Right cardiac atrium (tissue), 5 donors: ENCODE measurements at regions not wholly inside any gene's neighbourhood (a gene's known extent, or its start where the extent isn't known, plus 50 kb on each side); places are given as distances from the start of the nearest gene placed in this dataset.

ENCODE experiments used
- ATAC-seq, 2 donors: fragments of 200-7000 bp; cut with Tn5 transposase; one replicate each; pipeline versions ENCODE4 v1.8.0 to v1.9.1; 2020; ENCODE audit warnings: moderate library complexity in 2 of 2, mild to moderate bottlenecking in 1 of 2
- DNase-seq, 3 donors: peaks; one replicate each; pipeline ENCODE4 v3.0.0-alpha.2; 2020
- H3K27ac ChIP-seq: one replicate; pipeline ENCODE4 v1.5.1; 2013; ENCODE audit warnings: mild to moderate bottlenecking, low read length, control low read depth, moderate library complexity
- H3K27me3 ChIP-seq: one replicate; pipeline ENCODE4 v1.6.1; 2013; ENCODE audit not compliant: control insufficient read depth, insufficient read depth
- H3K4me1 ChIP-seq: one replicate; pipeline ENCODE4 v1.6.1; 2013; ENCODE audit warnings: low read length; ENCODE audit not compliant: control insufficient read depth, insufficient read depth
- H3K4me3 ChIP-seq: one replicate; pipeline ENCODE4 v1.5.1; 2013; ENCODE audit warnings: low read length, control low read depth
- H3K9me3 ChIP-seq: one replicate; pipeline ENCODE4 v1.6.1; 2013; ENCODE audit warnings: low read length; ENCODE audit not compliant: control insufficient read depth
- WGBS: extraction: QIAGEN DNeasy Blood & Tissue Kit; methylation state at CpG from one replicate; pipeline ENCODE4 v1.1.7; 2013; 5-methylcytosine and 5-hydroxymethylcytosine counted together
- intact Hi-C, 4 donors: fragments of 100-400 bp; cut with DNase I; formaldehyde crosslinking; loops; one replicate each; pipeline versions ENCODE4 v1.11.0 to v1.14.0; 2022 to 2023
- donor health status: healthy with polysubstance abuse.
- donor health status: DM: no; HTN: yes; CAD: no.
- donor health status: DM: no; HTN: no; CAD: no.
- donor health status: DM: no; HTN: yes; CAD: no; lungs with severe emphysema.
- donor health status: DM: yes; HTN: yes; CAD: no.

- H3K27ac ChIP-seq = no peak overlapping the region
- no peak overlapping the region for H3K4me3 ChIP-seq
- H3K4me1 ChIP-seq = no peaks in the 10 kb centered on the region
- DNase-seq = no peak
- no peaks in the 10 kb centered on the region for H3K9me3 ChIP-seq
- no peak for ATAC-seq
- no peaks in the 10 kb centered on the region for H3K27me3 ChIP-seq
- 64% methylated on average over 1 of the region's 1 CpG for WGBS
- intact Hi-C loops = no loop called here
These were observed 98.7 kb upstream of the TLL1 start for GRCh38 chr4:165774326-165774725.

GRCh38 chr4:165779950-165780670, 92.9 kb upstream of the TLL1 start:
- WGBS = 75% methylated on average over 5 of the region's 5 CpGs
- no peaks in the 10 kb centered on the region for H3K27me3 ChIP-seq
- no peaks in the 10 kb centered on the region for H3K9me3 ChIP-seq
- ATAC-seq (no peak), DNase-seq (no peak)
- intact Hi-C loops = no loop called here
- H3K27ac ChIP-seq = no peak overlapping the region
- H3K4me3 ChIP-seq = no peak overlapping the region
- peaks cover 2% of the 10 kb centered on the region for H3K4me1 ChIP-seq

- intact Hi-C loops = no loop called here
- peaks cover 2% of the 10 kb centered on the region for H3K4me1 ChIP-seq
- no peaks in the 10 kb centered on the region for H3K9me3 ChIP-seq
- H3K27me3 ChIP-seq = no peaks in the 10 kb centered on the region
- DNase-seq (no peak), ATAC-seq (no peak)
- 52% methylated on average over 1 of the region's 1 CpG for WGBS
- no peak overlapping the region for H3K4me3 ChIP-seq
- no peak overlapping the region for H3K27ac ChIP-seq
These were observed 92.3 kb upstream of the TLL1 start for GRCh38 chr4:165780735-165781134.

- H3K27ac ChIP-seq = no peak overlapping the region
- intact Hi-C loops = no loop called here
- DNase-seq = no peak
- H3K4me3 ChIP-seq = no peak overlapping the region
- ATAC-seq = no peak
- H3K27me3 ChIP-seq = no peaks in the 10 kb centered on the region
- no peaks in the 10 kb centered on the region for H3K9me3 ChIP-seq
- H3K4me1 ChIP-seq = peaks cover 2% of the 10 kb centered on the region
These were observed 90.4 kb upstream of the TLL1 start for GRCh38 chr4:165782623-165783022.

GRCh38 chr4:165783626-165784025, 89.4 kb upstream of the TLL1 start:
- ATAC-seq (peak; percentile 75 to 88), DNase-seq (peak; percentile 33 to 68 (median 46))
- 39% methylated on average over 3 of the region's 3 CpGs for WGBS
- no peaks in the 10 kb centered on the region for H3K9me3 ChIP-seq
- no peak overlapping the region for H3K27ac ChIP-seq
- H3K4me1 ChIP-seq = peaks cover 2% of the 10 kb centered on the region
- intact Hi-C loops = no loop called here
- H3K4me3 ChIP-seq = no peak overlapping the region
- H3K27me3 ChIP-seq = no peaks in the 10 kb centered on the region

GRCh38 chr4:165784672-165785071, 88.4 kb upstream of the TLL1 start:
- H3K4me1 ChIP-seq = peaks cover 2% of the 10 kb centered on the region
- 45% methylated on average over 1 of the region's 1 CpG for WGBS
- H3K4me3 ChIP-seq = no peak overlapping the region
- no peaks in the 10 kb centered on the region for H3K9me3 ChIP-seq
- ATAC-seq (peak; percentile 92 to 94), DNase-seq (peak in 2 of 3 donors; percentile 52 to 60)
- no peak overlapping the region for H3K27ac ChIP-seq
- intact Hi-C loops = no loop called here
- no peaks in the 10 kb centered on the region for H3K27me3 ChIP-seq

GRCh38 chr4:165785337-165785736, 87.7 kb upstream of the TLL1 start:
- H3K27ac ChIP-seq = no peak overlapping the region

GRCh38 chr4:165787516-165788274, 85.3 kb upstream of the TLL1 start:
- Histone ChIP-seq H3K4me1 (peaks cover 2% of the 10 kb centered on the region), H3K4me3 (no peak overlapping the region), H3K27ac (no peak overlapping the region), H3K9me3 (no peaks in the 10 kb centered on the region), H3K27me3 (no peaks in the 10 kb centered on the region)
- intact Hi-C loops = no loop called here
- no peak for ATAC-seq
- no peak for DNase-seq
- WGBS = 39% methylated on average over 4 of the region's 4 CpGs

More at GRCh38 chr4:165785337-165785736, 87.7 kb upstream of the TLL1 start:
- intact Hi-C loops = no loop called here
- no peak overlapping the region for H3K4me3 ChIP-seq
- WGBS = 61% methylated on average over 2 of the region's 2 CpGs
- DNase-seq (no peak), ATAC-seq (peak in 1 of 2 donors; percentile 34)
- peaks cover 2% of the 10 kb centered on the region for H3K4me1 ChIP-seq
- no peaks in the 10 kb centered on the region for H3K27me3 ChIP-seq
- H3K9me3 ChIP-seq = no peaks in the 10 kb centered on the region

GRCh38 chr4:165788686-165789463, 84.2 kb upstream of the TLL1 start:
- WGBS = 47% methylated on average over 3 of the region's 3 CpGs
- Histone ChIP-seq H3K4me3 (no peak overlapping the region), H3K4me1 (no peaks in the 10 kb centered on the region), H3K27me3 (no peaks in the 10 kb centered on the region), H3K27ac (no peak overlapping the region), H3K9me3 (no peaks in the 10 kb centered on the region)
- no peak for DNase-seq
- peak; percentile 25 to 59 for ATAC-seq
- intact Hi-C loops = no loop called here

- no peak for DNase-seq
- 75% methylated on average over 2 of the region's 2 CpGs for WGBS
- ATAC-seq = no peak
- no peaks in the 10 kb centered on the region for H3K9me3 ChIP-seq
- H3K4me3 ChIP-seq = no peak overlapping the region
- H3K4me1 ChIP-seq = no peaks in the 10 kb centered on the region
- no peaks in the 10 kb centered on the region for H3K27me3 ChIP-seq
- no peak overlapping the region for H3K27ac ChIP-seq
- intact Hi-C loops = no loop called here
These were observed 79.8 kb upstream of the TLL1 start for GRCh38 chr4:165793236-165793635.

- Histone ChIP-seq H3K27me3 (no peaks in the 10 kb centered on the region), H3K27ac (no peak overlapping the region), H3K4me1 (no peaks in the 10 kb centered on the region), H3K9me3 (no peaks in the 10 kb centered on the region), H3K4me3 (no peak overlapping the region)
- DNase-seq (no peak), ATAC-seq (no peak)
- intact Hi-C loops = no loop called here
These were observed 78.2 kb upstream of the TLL1 start for GRCh38 chr4:165794834-165795233.
